ENCODE measurements at regions not wholly inside any gene's neighbourhood (a gene's known extent, or its start where the extent isn't known, plus 50 kb on each side); places are given as distances from the start of the nearest gene placed in this dataset.

DNA sequence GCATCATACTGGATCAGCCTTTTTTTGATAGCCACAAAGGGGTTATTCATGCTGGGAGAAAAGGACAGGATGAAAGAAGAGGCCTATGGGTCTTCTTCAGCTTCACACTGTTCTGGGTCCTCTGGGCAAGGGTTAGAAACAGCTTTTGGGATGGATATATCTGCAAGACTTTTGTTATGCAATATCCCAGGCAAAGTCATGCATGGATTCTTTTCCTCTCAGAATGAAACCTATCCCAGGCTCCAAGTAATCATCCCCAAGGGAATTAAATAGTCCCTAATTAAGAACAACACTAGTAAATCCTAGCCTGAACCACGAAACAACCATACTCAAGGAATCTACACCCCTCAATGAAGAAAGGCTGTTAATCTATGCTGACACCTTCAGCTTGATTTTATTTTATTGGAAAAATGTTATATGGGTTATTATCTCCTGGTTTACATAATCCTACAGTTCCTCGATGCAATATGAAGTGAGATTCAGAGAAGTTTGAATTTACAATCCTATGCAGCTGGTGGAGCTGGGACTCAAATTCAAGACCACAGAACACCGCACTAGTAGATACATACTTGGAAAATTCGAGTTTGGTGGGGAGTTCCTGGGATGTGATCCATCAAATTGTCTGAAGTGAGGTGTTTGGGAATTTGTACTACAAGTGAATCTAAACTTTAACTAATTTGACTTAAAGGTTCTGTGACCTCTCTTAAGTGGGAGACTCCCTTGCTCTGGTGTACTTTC lies 338.6 kb downstream of the TBX15 start:
- Histone ChIP-seq H3K9me3 (no peaks in the 10 kb centered on the region), H3K9ac (ENCODE audit: low read depth in 2 of 2, low read length in 2 of 2) (no peak overlapping the region), H3K27me3 (no peaks in the 10 kb centered on the region), H3K27ac (no peak overlapping the region), H3K4me1 (no peaks in the 10 kb centered on the region), H3K4me3 (no peak overlapping the region), H3K36me3 (no peaks in the 10 kb centered on the region)
- TF ChIP-seq, protein P1, sequence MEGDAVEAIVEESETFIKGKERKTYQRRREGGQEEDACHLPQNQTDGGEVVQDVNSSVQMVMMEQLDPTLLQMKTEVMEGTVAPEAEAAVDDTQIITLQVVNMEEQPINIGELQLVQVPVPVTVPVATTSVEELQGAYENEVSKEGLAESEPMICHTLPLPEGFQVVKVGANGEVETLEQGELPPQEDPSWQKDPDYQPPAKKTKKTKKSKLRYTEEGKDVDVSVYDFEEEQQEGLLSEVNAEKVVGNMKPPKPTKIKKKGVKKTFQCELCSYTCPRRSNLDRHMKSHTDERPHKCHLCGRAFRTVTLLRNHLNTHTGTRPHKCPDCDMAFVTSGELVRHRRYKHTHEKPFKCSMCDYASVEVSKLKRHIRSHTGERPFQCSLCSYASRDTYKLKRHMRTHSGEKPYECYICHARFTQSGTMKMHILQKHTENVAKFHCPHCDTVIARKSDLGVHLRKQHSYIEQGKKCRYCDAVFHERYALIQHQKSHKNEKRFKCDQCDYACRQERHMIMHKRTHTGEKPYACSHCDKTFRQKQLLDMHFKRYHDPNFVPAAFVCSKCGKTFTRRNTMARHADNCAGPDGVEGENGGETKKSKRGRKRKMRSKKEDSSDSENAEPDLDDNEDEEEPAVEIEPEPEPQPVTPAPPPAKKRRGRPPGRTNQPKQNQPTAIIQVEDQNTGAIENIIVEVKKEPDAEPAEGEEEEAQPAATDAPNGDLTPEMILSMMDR (IDR thresholded peaks at IDR 0.05), result no peak
- no peak for DNase-seq
- intact Hi-C loops (cut with DNase I), result no loop called here

DNA sequence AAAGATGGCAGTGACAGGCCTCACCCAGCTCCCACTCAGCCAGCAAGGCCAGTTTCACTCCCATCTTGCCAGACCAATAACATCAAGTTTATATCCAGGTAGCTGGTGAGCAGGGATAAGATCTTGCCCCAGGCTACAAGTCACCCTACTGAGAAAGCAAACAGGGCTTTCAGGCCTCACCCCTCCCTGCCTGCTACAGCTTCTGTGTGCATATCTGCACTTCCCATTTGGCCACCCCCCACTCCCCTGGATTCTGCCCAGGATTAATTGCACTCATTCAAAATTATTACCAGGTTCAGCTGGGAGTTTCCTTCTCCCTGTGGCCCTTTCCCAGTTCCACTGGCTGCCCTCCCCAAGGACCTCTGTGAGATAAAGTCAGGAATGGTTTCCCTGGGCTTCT lies 352.1 kb downstream of the TBX15 start:
- H3K4me3 ChIP-seq, result no peak overlapping the region
- intact Hi-C loops (cut with DNase I), result no loop called here
- H3K9me3 ChIP-seq, result no peaks in the 10 kb centered on the region
- no peaks in the 10 kb centered on the region for H3K27me3 ChIP-seq
- no peak for DNase-seq
- no peaks in the 10 kb centered on the region for H3K4me1 ChIP-seq
- TF ChIP-seq, protein P1 (IDR thresholded peaks at IDR 0.05), result no peak
- no peak overlapping the region for H3K27ac ChIP-seq
- H3K36me3 ChIP-seq, result no peaks in the 10 kb centered on the region
- H3K9ac ChIP-seq (ENCODE audit: low read depth in 2 of 2, low read length in 2 of 2), result no peak overlapping the region

DNA sequence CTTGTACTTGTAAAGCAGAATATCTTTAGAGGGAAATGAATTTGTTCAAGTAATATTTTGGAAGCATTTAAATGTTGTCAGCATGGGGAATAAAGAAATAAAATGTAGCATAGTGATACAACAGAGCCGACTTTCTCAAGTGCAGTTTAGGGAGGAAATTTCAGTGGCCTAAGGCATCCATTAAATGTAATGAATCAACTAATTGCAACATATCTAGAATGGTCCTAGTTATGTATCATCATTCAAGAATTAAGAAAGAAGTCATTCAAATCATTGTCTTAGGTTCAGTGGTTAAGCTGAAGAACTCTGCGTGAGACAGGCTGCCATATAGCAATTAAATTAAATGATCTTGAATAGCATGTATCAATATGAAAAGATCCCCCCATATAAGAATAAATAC lies 360.7 kb downstream of the TBX15 start:
- intact Hi-C loops (cut with DNase I), result no loop called here
- no peaks in the 10 kb centered on the region for H3K4me1 ChIP-seq
- no peaks in the 10 kb centered on the region for H3K36me3 ChIP-seq
- TF ChIP-seq, protein P1 (IDR thresholded peaks at IDR 0.05), result no peak
- H3K9ac ChIP-seq (ENCODE audit: low read depth in 2 of 2, low read length in 2 of 2), result no peak overlapping the region
- H3K27ac ChIP-seq, result no peak overlapping the region
- no peaks in the 10 kb centered on the region for H3K9me3 ChIP-seq
- no peaks in the 10 kb centered on the region for H3K27me3 ChIP-seq
- H3K4me3 ChIP-seq, result no peak overlapping the region
- DNase-seq, result no peak

DNA sequence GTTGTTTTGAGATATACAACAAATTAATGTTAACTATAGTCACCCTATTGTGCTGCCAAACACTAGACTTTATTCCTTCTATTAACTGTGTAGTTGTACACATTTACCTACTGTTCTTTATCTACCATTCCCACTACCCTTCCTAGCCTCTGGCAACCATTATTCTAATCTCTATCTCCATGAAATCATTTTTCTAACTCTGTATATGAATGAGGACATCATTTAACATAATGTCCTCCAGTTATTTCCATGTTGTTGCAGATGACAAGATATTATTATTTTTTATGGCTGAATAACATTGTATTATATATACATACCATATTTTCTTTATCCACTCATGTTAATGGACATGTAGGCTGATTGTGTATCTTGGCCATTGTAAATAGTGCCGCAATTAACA lies 366.3 kb downstream of the TBX15 start:
- Histone ChIP-seq H3K4me1 (no peaks in the 10 kb centered on the region), H3K27me3 (no peaks in the 10 kb centered on the region), H3K4me3 (no peak overlapping the region), H3K9ac (ENCODE audit: low read depth in 2 of 2, low read length in 2 of 2) (no peak overlapping the region), H3K9me3 (no peaks in the 10 kb centered on the region), H3K27ac (no peak overlapping the region), H3K36me3 (no peaks in the 10 kb centered on the region)
- TF ChIP-seq, protein P1 (IDR thresholded peaks at IDR 0.05), result no peak
- intact Hi-C loops (cut with DNase I), result no loop called here
- no peak for DNase-seq

DNA sequence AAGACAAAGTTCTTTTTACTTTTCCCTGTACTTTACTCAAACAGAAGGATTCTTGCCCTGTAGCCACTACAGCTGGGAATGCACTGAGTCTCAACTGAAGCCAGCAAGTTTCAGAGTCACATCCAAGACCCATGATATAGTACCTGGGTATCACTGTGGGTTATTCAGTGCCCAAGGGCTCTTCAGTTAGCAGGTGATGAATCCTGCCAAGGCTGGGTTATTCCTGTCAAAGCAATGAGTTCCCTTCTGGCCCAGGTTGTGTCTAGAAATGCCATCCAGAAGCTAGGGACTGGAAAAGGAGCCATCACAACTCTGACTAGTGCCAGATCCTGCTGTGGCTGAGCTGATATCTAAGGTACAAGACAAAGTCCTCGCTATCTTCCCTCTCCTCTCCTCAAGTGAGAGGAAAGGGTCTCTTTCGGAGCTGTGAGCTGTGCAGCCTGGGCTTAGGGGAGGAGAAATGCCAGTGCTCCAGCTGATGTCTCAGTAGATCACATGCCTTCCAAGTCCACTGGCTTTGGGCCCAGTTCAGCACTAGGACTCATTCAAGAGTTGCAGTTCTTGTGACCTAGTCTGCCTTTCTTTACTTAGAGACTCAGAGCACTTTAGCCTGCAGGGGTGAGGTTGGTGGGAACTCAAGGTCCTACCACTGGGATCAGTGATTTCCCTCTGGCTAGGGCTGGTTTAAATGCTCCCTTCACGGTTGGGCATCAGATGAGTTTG lies 369.4 kb downstream of the TBX15 start:
- DNase-seq, result no peak
- Histone ChIP-seq H3K9ac (ENCODE audit: low read depth in 2 of 2, low read length in 2 of 2) (no peak overlapping the region), H3K36me3 (no peaks in the 10 kb centered on the region), H3K9me3 (no peaks in the 10 kb centered on the region), H3K4me1 (no peaks in the 10 kb centered on the region), H3K27me3 (no peaks in the 10 kb centered on the region), H3K27ac (no peak overlapping the region), H3K4me3 (no peak overlapping the region)
- intact Hi-C loops (cut with DNase I), result no loop called here
- TF ChIP-seq, protein P1 (IDR thresholded peaks at IDR 0.05), result no peak
